Mesothelial cell of epicardium (in vitro differentiated cells): ENCODE measurements at regions not wholly inside any gene's neighbourhood (a gene's known extent, or its start where the extent isn't known, plus 50 kb on each side); places are given as distances from the start of the nearest gene placed in this dataset.

Experiments
- DNase-seq, 2 experiments: peaks; one replicate each; pipeline ENCODE4 v3.0.0; 2021; ENCODE audit warnings: low spot score in 2 of 2; ENCODE audit not compliant: unreplicated experiment in 2 of 2
- H3K27ac Mint-ChIP-seq: 2 replicates; pipeline ENCODE4 v1.8.0; 2021; ENCODE audit warnings: mixed read lengths
- H3K27me3 Mint-ChIP-seq: 2 replicates; pipeline ENCODE4 v1.8.0; 2021; ENCODE audit warnings: low read depth, mixed read lengths
- H3K36me3 Mint-ChIP-seq: 2 replicates; pipeline ENCODE4 v1.8.0; 2021; ENCODE audit warnings: mixed read lengths
- H3K4me1 Mint-ChIP-seq: 2 replicates; pipeline ENCODE4 v1.8.0; 2021; ENCODE audit warnings: mixed read lengths
- H3K4me3 Mint-ChIP-seq: 2 replicates; pipeline ENCODE4 v1.8.0; 2021; ENCODE audit warnings: mild to moderate bottlenecking, moderate library complexity, mixed read lengths
- H3K9me3 Mint-ChIP-seq: 2 replicates; pipeline ENCODE4 v1.8.0; 2021; ENCODE audit warnings: mixed read lengths
- TF ChIP-seq, protein P1 (sequence below): fragments of 200-600 bp; sonication (generic); IDR thresholded peaks from one replicate; pipeline ENCODE4 v1.5.0; 2021; ENCODE audit warnings: antibody characterized with exemption; ENCODE audit not compliant: unreplicated experiment

DNA sequence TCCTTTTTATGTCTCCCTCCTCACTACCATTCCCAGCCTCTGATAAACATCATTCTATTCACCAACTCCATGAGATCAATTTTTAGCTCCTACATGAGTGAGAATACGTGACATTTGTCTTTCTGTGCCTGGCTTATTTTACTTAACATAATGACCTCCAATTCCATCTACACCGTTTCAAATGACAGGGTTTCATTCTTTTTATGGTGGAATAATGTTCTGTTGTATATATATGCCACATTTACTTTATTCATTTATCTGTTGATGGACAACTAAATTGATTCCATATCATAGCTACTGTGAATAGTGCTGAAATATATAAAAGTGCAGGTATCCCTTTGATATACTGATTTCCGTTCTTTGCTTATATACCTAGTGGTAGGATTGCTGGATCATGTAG lies 503.9 kb downstream of the SMARCA1 start:
- H3K9me3 Mint-ChIP-seq: peaks cover 20% of the 10 kb centered on the region
- no peak overlapping the region for H3K4me3 Mint-ChIP-seq
- H3K27ac Mint-ChIP-seq: no peak overlapping the region
- H3K36me3 Mint-ChIP-seq: no peaks in the 10 kb centered on the region
- TF ChIP-seq, protein P1, sequence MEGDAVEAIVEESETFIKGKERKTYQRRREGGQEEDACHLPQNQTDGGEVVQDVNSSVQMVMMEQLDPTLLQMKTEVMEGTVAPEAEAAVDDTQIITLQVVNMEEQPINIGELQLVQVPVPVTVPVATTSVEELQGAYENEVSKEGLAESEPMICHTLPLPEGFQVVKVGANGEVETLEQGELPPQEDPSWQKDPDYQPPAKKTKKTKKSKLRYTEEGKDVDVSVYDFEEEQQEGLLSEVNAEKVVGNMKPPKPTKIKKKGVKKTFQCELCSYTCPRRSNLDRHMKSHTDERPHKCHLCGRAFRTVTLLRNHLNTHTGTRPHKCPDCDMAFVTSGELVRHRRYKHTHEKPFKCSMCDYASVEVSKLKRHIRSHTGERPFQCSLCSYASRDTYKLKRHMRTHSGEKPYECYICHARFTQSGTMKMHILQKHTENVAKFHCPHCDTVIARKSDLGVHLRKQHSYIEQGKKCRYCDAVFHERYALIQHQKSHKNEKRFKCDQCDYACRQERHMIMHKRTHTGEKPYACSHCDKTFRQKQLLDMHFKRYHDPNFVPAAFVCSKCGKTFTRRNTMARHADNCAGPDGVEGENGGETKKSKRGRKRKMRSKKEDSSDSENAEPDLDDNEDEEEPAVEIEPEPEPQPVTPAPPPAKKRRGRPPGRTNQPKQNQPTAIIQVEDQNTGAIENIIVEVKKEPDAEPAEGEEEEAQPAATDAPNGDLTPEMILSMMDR: no peak
- no peaks in the 10 kb centered on the region for H3K27me3 Mint-ChIP-seq
- no peak for DNase-seq
- H3K4me1 Mint-ChIP-seq: no peaks in the 10 kb centered on the region

DNA sequence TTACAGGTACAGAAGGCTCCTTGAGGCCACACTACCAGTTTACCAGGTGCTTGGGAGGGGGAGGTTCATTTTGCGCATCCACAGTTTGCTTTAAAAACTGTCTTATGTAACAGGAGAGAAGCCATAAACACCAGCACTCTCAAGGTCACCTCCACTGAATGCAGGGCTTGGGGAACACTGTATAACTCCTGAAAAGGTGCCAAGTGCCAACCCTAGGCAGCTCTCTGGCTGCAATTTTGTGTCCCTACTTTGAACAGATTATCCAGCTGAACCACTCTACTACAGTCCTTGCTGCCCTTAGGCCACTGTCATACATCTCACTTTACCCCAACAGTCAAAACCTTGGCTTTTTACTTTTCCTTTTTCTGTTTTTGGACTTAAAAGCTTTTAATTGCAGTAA lies 507.9 kb downstream of the SMARCA1 start:
- H3K27ac Mint-ChIP-seq: no peak overlapping the region
- no peak for DNase-seq
- no peaks in the 10 kb centered on the region for H3K36me3 Mint-ChIP-seq
- H3K4me1 Mint-ChIP-seq: no peaks in the 10 kb centered on the region
- H3K9me3 Mint-ChIP-seq: no peaks in the 10 kb centered on the region
- no peak overlapping the region for H3K4me3 Mint-ChIP-seq
- TF ChIP-seq, protein P1: no peak
- no peaks in the 10 kb centered on the region for H3K27me3 Mint-ChIP-seq

DNA sequence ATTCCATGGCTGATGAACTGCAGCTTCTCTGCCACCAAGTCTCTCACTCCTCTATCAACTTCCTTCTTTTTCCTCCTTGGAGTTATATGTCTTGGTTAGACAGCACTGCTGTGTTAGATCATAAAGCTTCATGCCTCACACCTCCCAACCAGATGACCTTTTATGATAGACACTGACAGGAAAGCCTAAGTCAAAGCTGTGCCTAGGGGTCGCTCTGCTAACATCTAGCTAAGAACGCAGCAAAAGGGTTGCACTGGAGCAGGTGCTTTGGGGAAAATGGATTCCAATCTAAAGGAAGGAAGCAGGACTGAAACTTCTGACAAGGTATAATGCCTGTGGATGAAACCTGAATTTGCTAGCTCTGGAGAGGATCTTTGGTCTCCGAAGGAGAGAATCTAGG lies 509.7 kb downstream of the SMARCA1 start:
- H3K27ac Mint-ChIP-seq: no peak overlapping the region
- H3K36me3 Mint-ChIP-seq: no peaks in the 10 kb centered on the region
- no peak for DNase-seq
- H3K27me3 Mint-ChIP-seq: no peaks in the 10 kb centered on the region
- no peaks in the 10 kb centered on the region for H3K9me3 Mint-ChIP-seq
- no peaks in the 10 kb centered on the region for H3K4me1 Mint-ChIP-seq
- H3K4me3 Mint-ChIP-seq: no peak overlapping the region
- TF ChIP-seq, protein P1: no peak

DNA sequence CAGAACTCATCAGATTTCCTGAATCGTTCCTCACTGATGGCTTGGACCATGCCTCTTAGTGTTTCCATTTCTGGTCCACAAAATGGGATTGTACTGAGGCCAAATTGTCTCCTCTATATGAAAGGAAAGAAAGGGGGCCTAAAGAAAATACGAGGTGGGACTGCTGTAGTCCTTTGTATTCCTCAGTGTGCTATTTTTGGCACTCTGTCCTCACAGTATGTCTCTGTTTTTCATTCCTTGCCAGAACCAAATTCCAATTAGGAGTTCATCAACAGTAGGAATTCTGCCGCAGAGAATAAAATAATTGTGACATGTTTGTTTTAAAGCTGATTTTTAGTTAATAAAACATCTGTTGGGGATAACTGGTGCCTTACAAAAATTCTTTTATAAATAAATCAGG lies 515.7 kb downstream of the SMARCA1 start:
- no peaks in the 10 kb centered on the region for H3K4me1 Mint-ChIP-seq
- H3K27me3 Mint-ChIP-seq: no peaks in the 10 kb centered on the region
- H3K36me3 Mint-ChIP-seq: no peaks in the 10 kb centered on the region
- TF ChIP-seq, protein P1: no peak
- no peak overlapping the region for H3K27ac Mint-ChIP-seq
- H3K4me3 Mint-ChIP-seq: no peak overlapping the region
- DNase-seq: no peak
- H3K9me3 Mint-ChIP-seq: no peaks in the 10 kb centered on the region

DNA sequence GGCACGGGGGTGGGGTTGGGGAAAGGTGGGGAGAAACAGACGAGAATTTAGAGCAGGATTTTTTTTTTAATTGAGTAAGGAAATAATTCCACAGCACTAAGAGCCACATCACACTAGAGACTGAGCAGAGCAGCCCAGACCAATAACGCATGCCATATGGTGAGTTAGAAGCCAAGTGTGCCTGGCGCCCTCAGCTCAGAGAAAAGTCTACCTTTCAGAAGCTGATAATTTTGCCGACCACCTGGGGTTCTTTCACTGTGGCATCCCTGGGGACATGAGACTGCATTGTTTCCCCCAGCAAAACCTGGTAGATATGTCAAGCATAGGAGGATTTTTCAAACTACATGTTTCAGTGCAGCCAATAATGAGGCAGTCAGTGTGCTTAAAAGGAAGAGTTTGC lies 516.8 kb downstream of the SMARCA1 start:
- no peak for DNase-seq
- H3K27ac Mint-ChIP-seq: no peak overlapping the region
- no peaks in the 10 kb centered on the region for H3K36me3 Mint-ChIP-seq
- TF ChIP-seq, protein P1: no peak
- no peak overlapping the region for H3K4me3 Mint-ChIP-seq
- no peaks in the 10 kb centered on the region for H3K4me1 Mint-ChIP-seq
- H3K27me3 Mint-ChIP-seq: no peaks in the 10 kb centered on the region
- H3K9me3 Mint-ChIP-seq: peaks cover 1% of the 10 kb centered on the region

DNA sequence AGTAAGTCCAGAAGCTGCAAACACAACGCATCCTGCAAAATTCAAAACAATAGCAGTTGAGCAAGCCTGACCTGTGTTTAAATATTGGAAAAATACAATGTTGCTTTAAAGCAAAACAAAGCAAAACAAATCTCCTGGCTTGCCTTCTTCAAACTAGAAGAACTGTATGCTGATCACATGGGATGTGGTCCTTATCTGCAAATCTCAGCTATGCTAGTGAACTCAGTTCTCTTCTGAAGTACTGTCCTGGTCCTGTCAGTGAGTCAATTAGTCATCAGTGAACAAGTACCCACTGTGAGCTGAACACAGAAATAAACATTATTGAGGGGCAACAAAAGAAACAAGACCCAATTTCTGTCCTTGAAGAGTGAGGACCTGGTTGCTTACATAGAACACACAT lies 522.5 kb downstream of the SMARCA1 start:
- no peak overlapping the region for H3K27ac Mint-ChIP-seq
- H3K9me3 Mint-ChIP-seq: peaks cover 11% of the 10 kb centered on the region
- no peaks in the 10 kb centered on the region for H3K27me3 Mint-ChIP-seq
- peaks cover 2% of the 10 kb centered on the region for H3K4me1 Mint-ChIP-seq
- no peak for DNase-seq
- no peaks in the 10 kb centered on the region for H3K36me3 Mint-ChIP-seq
- no peak overlapping the region for H3K4me3 Mint-ChIP-seq
- TF ChIP-seq, protein P1: no peak
